ENCODE measurements at regions not wholly inside any gene's neighbourhood (a gene's known extent, or its start where the extent isn't known, plus 50 kb on each side); places are given as distances from the start of the nearest gene placed in this dataset.

DNA sequence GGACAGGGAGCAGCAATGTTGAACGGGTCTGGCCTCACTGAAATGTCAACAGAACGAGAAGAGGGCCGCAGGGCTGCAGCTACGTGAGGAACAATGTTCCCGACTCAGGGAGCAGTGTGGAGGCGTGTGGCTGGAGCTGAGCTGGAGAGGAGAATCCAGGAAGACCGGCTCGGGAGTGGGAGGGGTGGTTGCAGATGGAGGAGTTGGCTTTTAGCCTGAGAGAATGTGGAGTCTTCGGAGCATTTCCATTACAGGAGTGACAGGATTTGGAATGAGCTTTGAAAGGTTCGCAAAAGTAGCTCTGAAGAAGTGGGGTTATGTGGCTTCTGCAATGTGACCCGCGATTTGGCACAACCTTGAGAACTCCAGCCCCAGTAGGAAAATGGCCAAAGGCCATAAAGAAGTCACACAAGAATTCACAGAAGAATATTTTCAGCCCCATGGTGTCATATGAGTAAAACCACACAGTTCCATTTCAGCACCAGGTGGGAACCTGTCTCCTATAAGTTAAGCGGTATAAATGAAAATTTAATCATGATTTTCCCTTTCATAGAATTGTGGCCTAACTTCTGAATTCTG lies 78.8 kb upstream of the NSMCE3 start:
- no peaks in the 10 kb centered on the region for H3K9me1 ChIP-seq (ENCODE audit: insufficient read depth, low read length)
- H3K18ac ChIP-seq (ENCODE audit: low read depth, low read length) = no peak overlapping the region
- H3K9ac ChIP-seq (ENCODE audit: low read depth, low read length) = no peak overlapping the region
- TF ChIP-seq BHLHE40 (IDR thresholded peaks at IDR 0.05; ENCODE audit: low read depth, low read length) = no peak
- TF ChIP-seq, protein P1, sequence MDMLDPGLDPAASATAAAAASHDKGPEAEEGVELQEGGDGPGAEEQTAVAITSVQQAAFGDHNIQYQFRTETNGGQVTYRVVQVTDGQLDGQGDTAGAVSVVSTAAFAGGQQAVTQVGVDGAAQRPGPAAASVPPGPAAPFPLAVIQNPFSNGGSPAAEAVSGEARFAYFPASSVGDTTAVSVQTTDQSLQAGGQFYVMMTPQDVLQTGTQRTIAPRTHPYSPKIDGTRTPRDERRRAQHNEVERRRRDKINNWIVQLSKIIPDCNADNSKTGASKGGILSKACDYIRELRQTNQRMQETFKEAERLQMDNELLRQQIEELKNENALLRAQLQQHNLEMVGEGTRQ (IDR thresholded peaks at IDR 0.05; ENCODE audit: low read depth, low read length) = no peak
- no peak for TF ChIP-seq FOS (IDR thresholded peaks at IDR 0.05; ENCODE audit: low read depth, low read length)
- TF ChIP-seq, protein P2, sequence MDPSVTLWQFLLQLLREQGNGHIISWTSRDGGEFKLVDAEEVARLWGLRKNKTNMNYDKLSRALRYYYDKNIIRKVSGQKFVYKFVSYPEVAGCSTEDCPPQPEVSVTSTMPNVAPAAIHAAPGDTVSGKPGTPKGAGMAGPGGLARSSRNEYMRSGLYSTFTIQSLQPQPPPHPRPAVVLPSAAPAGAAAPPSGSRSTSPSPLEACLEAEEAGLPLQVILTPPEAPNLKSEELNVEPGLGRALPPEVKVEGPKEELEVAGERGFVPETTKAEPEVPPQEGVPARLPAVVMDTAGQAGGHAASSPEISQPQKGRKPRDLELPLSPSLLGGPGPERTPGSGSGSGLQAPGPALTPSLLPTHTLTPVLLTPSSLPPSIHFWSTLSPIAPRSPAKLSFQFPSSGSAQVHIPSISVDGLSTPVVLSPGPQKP (IDR thresholded peaks at IDR 0.05; ENCODE audit: borderline replicate concordance, low read depth, low read length) = no peak
- TF ChIP-seq, protein P3, sequence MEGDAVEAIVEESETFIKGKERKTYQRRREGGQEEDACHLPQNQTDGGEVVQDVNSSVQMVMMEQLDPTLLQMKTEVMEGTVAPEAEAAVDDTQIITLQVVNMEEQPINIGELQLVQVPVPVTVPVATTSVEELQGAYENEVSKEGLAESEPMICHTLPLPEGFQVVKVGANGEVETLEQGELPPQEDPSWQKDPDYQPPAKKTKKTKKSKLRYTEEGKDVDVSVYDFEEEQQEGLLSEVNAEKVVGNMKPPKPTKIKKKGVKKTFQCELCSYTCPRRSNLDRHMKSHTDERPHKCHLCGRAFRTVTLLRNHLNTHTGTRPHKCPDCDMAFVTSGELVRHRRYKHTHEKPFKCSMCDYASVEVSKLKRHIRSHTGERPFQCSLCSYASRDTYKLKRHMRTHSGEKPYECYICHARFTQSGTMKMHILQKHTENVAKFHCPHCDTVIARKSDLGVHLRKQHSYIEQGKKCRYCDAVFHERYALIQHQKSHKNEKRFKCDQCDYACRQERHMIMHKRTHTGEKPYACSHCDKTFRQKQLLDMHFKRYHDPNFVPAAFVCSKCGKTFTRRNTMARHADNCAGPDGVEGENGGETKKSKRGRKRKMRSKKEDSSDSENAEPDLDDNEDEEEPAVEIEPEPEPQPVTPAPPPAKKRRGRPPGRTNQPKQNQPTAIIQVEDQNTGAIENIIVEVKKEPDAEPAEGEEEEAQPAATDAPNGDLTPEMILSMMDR (conservative IDR thresholded peaks at IDR 0.05; ENCODE audit: low read depth, low read length) = no peak
- TF ChIP-seq NFE2L2 (IDR thresholded peaks at IDR 0.05; ENCODE audit: low read depth, low read length) = no peak
- no peak for TF ChIP-seq CHD1 (IDR thresholded peaks at IDR 0.05; ENCODE audit: low read depth, low read length)
- no peak for TF ChIP-seq RCOR1 (IDR thresholded peaks at IDR 0.05; ENCODE audit: insufficient replicate concordance, low read length)
- TF ChIP-seq MXI1 (IDR thresholded peaks at IDR 0.05; ENCODE audit: borderline replicate concordance, low read depth, low read length) = no peak
- TF ChIP-seq MAZ (IDR thresholded peaks at IDR 0.05; ENCODE audit: borderline replicate concordance, low read depth, low read length) = no peak
- no peak for TF ChIP-seq RFX5 (IDR thresholded peaks at IDR 0.05; ENCODE audit: low read depth, low read length)
- TF ChIP-seq CEBPB (IDR thresholded peaks at IDR 0.05; ENCODE audit: low read depth, low read length) = no peak
- no peak for TF ChIP-seq SMC3 (IDR thresholded peaks at IDR 0.05; ENCODE audit: low read depth, low read length)
- no peak for TF ChIP-seq RAD21 (IDR thresholded peaks at IDR 0.05; ENCODE audit: low read length)
- no peak for TF ChIP-seq MAFK (IDR thresholded peaks at IDR 0.05; ENCODE audit: low read depth, low read length)
- TF ChIP-seq POLR2A (IDR thresholded peaks at IDR 0.05; ENCODE audit: low read depth, low read length) = no peak
- BruUV-seq (replicated peaks) = no TSS peak
- no peak overlapping the region for H3K4me3 ChIP-seq (ENCODE audit: insufficient read depth, low read depth, low read length)
- H3K9me3 ChIP-seq (ENCODE audit: control insufficient read depth, insufficient read depth, low read length) = no peaks in the 10 kb centered on the region
- DNase-seq = no peak
- 0% methylated on average over 7 of the region's 13 CpGs; no CpG with 5 or more reads in 1 of the 2 experiments for WGBS, 2 experiments (ENCODE audit: extremely low coverage in 2 of 2, insufficient read length in 1 of 2)
- H3K4me1 ChIP-seq (ENCODE audit: control insufficient read depth, insufficient read depth, low read length) = no peaks in the 10 kb centered on the region
- H3K36me3 ChIP-seq (ENCODE audit: control insufficient read depth, insufficient read depth, low read length) = no peaks in the 10 kb centered on the region
- H3K56ac ChIP-seq (ENCODE audit: extremely low read depth, insufficient read depth, low read length) = no peak overlapping the region
- H4K8ac ChIP-seq (ENCODE audit: low read depth in 2 of 2, low read length in 2 of 2) = no peak overlapping the region
- no peak overlapping the region for H4K91ac ChIP-seq (ENCODE audit: insufficient read depth, low read depth, low read length)
- CTCF ChIA-PET = interaction anchor here (0.6 kb wide), 1 partner anchor 147 kb away, joined by 3 read pairs; no protein-coding TSS in a partner anchor
- dilution Hi-C loops (cut with HindIII; ENCODE audit: low sequenced_read_pairs, unreplicated experiment) = no loop called here
- H3K27ac ChIP-seq (ENCODE audit: insufficient read depth, low read length) = no peak overlapping the region
- intact Hi-C loops (cut with micrococcal nuclease) = no loop called here
- H4K20me1 ChIP-seq (ENCODE audit: insufficient read depth, low read length) = no peaks in the 10 kb centered on the region
- H2BK120ac ChIP-seq (ENCODE audit: low read depth, low read length) = no peak overlapping the region
- H3K14ac ChIP-seq (replicated peaks; ENCODE audit: low read depth, low read length) = no peak overlapping the region
- in situ Hi-C loops (cut with MboI; ENCODE audit: low sequenced_read_pairs) = no loop called here
- H2BK20ac ChIP-seq (ENCODE audit: low read depth, low read length) = no peak overlapping the region
- H3K27me3 ChIP-seq (ENCODE audit: control insufficient read depth, insufficient read depth, low read length) = peaks cover 8% of the 10 kb centered on the region
- H4K5ac ChIP-seq (ENCODE audit: low read depth, low read length) = no peak overlapping the region
- ATAC-seq (ENCODE audit: low read depth) = no peak
- no peak overlapping the region for H2AFZ ChIP-seq (replicated peaks; ENCODE audit: low read length, poor library complexity)
- H3K23ac ChIP-seq (ENCODE audit: low read depth, low read length) = no peak overlapping the region
- no peak overlapping the region for H2BK15ac ChIP-seq (ENCODE audit: low read depth, low read length)
- no peak overlapping the region for H2BK5ac ChIP-seq (ENCODE audit: low read depth, low read length, poor library complexity, severe bottlenecking)
- no peak overlapping the region for H2AK9ac ChIP-seq (replicated peaks; ENCODE audit: low read depth, low read length, poor library complexity)
- no peak overlapping the region for H3K4me2 ChIP-seq (ENCODE audit: low read depth, low read length)
- no peaks in the 10 kb centered on the region for H3K79me1 ChIP-seq (ENCODE audit: low read depth in 1 of 2, low read length in 2 of 2)
- H3K4ac ChIP-seq (ENCODE audit: low read depth, low read length) = no peak overlapping the region
- POLR2A ChIA-PET (ENCODE audit: unreplicated experiment) = no interaction called here
- no peak overlapping the region for H2AK5ac ChIP-seq (ENCODE audit: low read depth, low read length)
